GM21717 (cell line): ENCODE measurements at regions not wholly inside any gene's neighbourhood (a gene's known extent, or its start where the extent isn't known, plus 50 kb on each side); places are given as distances from the start of the nearest gene placed in this dataset.

Experiments
- ATAC-seq: cut with Tn5 transposase; IDR thresholded peaks from one replicate; pipeline ENCODE4 v1.9.1; 2021; ENCODE audit warnings: mild to moderate bottlenecking, moderate library complexity; ENCODE audit not compliant: unreplicated experiment

- ATAC-seq = no peak
Observed at GRCh38 chr5:116853992-116854391, 279.4 kb upstream of the SEMA6A start.

- ATAC-seq = no peak
Observed at GRCh38 chr5:116848954-116849581, 274.4 kb upstream of the SEMA6A start.

DNA sequence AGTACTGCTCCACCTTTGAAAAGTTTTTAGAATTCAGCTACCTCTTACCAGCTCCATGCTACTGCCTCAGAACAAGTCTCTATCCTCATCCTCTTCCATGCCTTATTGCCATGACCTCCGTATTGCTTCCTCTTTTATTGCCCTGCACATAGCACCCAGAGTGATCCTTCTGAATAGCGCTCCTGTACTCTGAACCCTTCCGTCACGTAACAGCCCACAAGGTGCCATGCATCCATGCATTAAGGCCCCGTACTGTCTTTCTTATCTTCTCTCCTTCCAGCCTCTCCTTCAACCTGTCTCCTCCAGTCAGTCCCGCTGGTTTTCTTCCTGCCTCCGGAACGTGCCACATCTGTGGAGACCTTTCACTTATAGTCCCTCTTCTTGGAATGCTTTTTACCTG lies 273.3 kb upstream of the SEMA6A start:
- ATAC-seq = no peak

DNA sequence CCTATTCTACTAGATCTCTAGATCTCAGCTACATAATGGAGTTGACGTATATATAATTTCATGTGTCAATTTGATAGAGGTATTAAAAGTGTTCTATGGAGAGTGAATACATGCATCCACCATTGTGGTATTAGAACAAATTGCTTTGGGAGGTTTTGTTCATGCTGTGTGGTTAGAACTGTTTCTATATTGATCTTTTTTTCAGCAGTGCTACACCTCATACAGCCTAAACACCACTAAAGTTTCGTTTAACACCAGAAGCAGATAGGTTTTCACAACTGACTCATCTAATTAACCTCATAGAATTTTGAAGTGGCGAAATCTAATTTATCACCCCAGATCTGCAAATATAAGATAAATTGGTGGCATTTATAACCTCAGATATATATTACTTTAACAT lies 269.4 kb upstream of the SEMA6A start:
- no peak for ATAC-seq

DNA sequence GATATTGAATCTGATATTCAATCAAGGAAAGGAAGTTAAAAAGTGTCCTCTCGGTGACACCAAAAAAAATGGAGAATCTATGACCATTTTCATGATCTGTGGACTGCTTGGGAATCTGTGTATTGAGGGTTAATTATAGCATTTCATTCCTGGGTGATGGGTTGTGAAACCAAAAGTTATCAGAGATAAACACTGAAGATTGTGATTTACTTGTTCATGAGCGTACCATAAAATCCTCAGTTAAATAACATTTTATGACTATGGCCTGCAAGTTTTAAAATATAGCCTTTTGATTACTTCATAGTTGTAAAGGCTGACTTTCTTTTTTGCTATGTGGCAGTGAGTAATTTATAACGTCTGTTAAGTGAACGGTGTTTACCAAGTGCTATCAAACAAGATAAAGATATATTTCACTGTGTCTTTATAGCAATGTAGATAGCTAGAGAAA lies 267.9 kb upstream of the SEMA6A start:
- no peak for ATAC-seq

DNA sequence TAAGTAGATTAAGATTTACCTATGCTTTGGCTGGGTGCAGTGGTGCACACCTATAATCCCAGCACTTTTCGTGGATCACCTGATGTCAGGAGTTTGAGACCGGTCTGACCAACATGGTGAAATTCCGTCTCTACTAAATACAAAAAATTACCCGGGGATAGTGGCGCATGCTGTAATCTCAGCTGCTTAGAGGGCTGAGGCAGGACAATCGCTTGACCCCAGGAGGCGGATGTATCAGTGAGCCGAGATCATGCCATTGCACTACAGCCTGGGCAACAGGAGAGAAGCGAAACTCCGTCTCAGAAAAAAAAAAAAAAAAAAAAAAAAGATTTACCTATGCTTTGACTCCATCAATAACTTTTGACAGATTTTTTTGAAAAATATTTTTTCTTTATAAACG lies 267.1 kb upstream of the SEMA6A start:
- ATAC-seq = no peak

DNA sequence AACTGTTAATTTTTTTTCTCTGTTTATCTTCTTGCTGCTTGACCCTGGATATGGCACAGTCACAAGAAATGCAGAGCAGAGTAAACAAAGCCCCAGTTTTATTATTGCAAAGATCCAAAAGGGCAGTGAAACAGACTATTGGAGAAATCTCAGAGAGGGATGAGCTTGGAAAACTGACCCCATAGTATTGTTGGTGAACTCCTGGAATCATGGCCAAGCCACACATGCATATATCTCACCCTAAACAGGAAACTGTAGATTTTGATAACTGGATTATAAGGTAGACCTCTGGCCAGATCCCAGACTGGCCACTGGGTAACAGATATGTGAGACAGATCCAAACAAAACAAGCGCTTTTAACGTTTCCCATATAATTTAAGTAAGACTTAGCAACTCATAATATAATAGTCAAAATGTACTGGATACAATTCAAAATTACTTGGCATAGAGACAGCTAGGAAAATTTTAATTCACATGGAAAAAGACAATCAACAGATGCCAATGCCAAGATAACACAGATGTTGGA lies 263.5 kb upstream of the SEMA6A start:
- no peak for ATAC-seq

DNA sequence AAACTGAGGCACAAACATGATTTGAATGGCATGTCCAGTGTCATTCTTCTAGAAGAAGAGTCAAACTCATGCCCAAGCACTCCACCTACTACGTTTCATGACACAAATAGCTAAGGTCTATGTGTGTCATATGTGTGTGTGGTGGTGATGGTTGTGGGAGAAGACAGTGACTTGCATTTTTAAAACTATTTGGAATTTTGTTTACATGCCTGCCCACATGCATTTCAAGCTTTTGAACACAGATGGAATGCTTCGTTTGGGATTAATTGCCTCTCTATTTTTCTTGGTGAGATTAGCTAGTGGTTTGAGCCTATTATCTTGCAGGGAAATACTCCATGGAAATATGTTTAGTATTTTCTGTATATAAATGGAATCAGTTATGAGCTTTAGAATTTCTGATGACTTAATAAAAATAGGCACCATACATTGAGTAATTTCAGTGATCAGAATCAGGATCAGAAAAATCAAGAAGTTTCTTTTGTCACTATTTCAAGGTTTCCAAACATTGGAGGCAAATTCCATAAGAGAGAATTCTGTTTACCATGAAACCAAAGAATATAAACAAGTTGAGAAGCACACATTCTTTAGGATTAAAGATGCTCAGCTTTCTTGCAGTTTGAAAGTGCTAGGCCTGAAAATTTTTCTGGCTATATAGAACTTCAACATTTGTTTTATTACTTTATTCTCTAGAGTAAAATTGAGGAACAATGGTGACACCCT lies 260.3 kb upstream of the SEMA6A start:
- no peak for ATAC-seq

GRCh38 chr5:116830079-116830478 lies 255.5 kb upstream of the SEMA6A start:
- no peak for ATAC-seq

GRCh38 chr5:116827078-116827477 lies 252.5 kb upstream of the SEMA6A start:
- ATAC-seq = no peak

- ATAC-seq = no peak
Observed at GRCh38 chr5:116825486-116825885, 250.9 kb upstream of the SEMA6A start.

DNA sequence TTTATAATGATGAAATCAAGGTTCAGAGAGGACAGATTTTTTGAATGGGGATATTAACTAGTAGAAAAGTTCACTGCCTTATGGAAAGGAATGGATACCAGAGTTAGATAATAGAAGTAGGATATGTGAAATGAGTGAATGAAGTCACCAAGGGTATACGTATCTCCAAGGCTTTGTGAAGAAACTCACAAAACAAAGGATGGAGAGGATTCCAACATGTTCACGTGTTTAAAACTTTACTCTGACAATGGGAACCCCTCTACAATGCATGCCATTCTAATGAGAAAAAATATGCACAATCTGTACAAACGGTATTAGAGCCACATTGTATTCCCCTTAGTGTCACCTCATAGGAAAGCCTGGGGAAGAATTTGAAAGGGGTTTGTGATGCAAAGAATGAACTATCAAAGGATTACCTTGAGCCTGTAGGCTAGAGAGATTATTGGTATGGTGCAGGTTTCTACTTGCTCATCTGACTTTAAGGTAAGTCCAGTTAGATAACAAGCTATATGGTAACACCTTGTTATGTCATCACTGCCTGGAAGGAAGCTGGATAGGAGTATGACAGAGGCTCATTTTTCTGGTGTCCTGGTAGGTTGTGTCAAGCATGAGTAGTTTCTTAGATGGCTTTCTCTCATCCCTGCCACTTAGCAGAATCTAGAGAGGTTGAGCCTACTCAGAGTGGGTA lies 250.3 kb upstream of the SEMA6A start:
- ATAC-seq = no peak

DNA sequence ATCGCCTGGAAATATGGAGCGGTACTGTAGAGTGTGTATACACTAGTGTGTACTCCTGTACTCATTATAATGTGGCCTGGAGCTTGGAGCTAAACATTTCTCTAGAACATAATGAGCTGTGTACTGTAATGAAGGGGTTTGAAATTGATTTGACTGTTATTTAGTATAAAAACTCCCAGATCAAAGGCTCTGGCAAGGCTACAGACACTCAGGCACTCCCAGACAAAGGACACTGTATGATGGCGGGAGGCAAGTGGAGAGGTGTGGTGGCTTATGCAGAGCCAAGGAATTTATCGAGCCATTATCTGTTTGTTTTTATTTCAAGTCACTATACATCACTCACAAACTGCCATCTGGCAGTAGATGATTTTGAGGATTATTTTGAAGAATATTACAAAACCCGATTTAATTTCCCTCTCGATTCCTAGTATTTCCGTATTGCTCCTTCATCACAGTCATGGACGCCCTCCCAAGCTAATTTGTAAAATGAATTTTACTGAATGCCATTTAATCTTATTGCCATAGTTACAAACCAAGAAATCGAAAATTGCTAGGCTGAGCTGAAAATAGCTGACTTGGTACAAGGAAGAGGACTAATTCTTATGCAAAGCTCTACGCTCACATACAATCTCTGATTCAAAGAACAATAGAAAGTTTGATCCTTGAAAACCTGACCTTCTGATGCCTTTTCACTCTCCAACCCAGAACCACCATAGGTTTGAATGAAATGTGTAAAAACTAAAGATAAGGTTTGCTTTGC lies 240.2 kb upstream of the SEMA6A start:
- no peak for ATAC-seq

- ATAC-seq = no peak
Observed at GRCh38 chr5:116813906-116814305, 239.3 kb upstream of the SEMA6A start.

- no peak for ATAC-seq
Observed at GRCh38 chr5:116813356-116813755, 238.7 kb upstream of the SEMA6A start.

- ATAC-seq = no peak
Observed at GRCh38 chr5:116810951-116811350, 236.3 kb upstream of the SEMA6A start.

DNA sequence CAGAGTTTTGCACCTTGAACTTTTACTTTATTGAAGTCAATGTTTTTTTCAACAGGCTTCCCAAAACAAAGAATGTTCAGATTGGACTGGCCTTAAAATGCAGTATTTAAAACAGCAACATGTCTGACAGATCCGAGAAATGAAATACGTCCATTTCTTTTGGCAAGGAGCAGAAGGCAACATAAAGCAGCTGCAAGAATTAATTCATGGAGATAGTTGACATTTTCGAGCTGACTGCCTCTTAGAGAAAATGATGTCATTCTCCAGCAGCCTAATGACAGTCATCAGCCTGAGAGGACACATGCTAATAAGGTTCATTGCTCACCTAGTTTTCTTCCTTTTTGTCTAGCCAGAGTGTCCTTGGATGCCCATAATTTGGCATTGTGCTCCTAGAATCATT lies 232.2 kb upstream of the SEMA6A start:
- ATAC-seq = no peak

DNA sequence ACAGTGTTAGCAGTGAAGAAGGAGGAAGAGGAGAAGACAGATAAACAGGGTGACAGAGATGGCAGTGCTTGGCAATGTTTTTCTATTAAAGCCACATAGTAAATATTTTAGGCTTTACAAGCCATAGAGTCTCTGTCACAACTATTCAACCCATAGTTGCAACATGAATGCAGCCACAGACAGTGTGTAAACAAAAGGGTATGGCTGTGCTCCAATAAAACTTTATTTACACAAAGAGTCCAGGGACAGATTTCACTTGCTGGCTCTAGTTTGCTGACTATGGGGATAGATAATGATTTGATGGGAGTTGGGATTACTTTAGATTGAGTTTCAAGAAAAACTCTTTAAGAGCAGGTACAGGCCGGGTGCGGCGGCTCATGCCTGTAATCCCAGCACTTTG lies 224.8 kb upstream of the SEMA6A start:
- ATAC-seq = no peak

GRCh38 chr5:116795189-116795588 lies 220.6 kb upstream of the SEMA6A start:
- ATAC-seq = no peak

DNA sequence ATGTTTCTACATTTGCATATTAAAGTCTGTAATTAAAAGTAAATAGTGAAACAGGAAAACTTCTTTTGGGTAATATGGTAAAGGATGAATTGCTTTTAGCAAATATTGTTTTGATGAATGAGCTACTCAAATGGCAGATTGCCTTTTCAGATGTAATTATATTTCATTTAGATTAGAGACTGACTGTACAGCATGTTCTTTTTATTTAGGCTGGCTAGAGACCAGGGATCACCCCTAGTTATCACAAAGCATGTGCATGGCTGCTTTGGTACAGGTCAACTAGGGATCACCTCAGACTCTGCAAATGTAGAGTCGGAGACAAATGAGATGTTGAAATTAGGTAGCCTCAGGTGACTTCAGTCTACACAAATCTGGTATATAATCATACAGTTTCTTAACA lies 214.9 kb upstream of the SEMA6A start:
- ATAC-seq = no peak

GRCh38 chr5:116788851-116789403 lies 214.3 kb upstream of the SEMA6A start:
- ATAC-seq = no peak
